ENCODE measurements at regions not wholly inside any gene's neighbourhood (a gene's known extent, or its start where the extent isn't known, plus 50 kb on each side); places are given as distances from the start of the nearest gene placed in this dataset.

DNA sequence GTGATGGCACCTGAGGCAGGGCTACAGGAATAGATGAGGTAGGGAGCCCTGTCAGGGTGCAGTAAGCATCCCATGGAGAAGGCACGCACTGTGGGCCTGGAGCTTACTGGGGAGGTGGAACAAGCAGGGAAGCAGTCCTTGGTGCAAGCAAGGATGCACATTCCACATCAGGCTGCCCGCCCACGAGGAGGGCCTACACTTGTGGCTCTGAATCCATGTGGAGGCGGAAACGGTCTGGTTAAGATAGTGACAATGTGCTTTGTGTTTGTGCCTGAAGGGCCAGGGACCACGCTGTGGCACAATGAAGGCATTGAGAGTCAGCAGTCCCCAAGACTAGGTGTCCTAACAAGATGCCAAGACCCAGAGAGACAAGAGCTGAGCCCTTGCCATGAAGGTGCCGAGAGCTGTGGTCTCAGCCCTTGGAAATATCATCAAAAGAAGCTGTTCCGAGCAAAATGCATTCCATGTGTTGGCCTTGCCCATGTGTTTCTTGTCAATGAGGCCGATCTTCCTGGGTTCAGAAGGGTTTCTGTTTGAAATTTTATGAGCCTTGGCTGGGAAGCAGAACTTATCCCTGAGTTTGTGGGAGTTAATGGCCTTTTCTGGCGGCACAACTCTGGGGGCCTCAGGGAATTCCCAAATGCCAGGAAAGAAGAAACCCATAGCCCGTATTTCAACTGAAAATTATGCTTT is 111.9 kb downstream of the NGF start:
- DNase-seq, result no peak
- intact Hi-C loops (cut with DNase I), result no loop called here
- peaks cover 0 to 30% (median 4%) of the 10 kb centered on the region in 3 donors for H3K4me1 ChIP-seq
- H3K9me3 ChIP-seq, result no peaks in the 10 kb centered on the region
- WGBS, 2 donors, result 77 to 85% methylated on average over 6 to 11 of the region's 11 CpGs
- H3K27me3 ChIP-seq, result no peaks in the 10 kb centered on the region
- no peak for TF ChIP-seq POLR2A (IDR thresholded peaks at IDR 0.05)
- TF ChIP-seq, protein P1, sequence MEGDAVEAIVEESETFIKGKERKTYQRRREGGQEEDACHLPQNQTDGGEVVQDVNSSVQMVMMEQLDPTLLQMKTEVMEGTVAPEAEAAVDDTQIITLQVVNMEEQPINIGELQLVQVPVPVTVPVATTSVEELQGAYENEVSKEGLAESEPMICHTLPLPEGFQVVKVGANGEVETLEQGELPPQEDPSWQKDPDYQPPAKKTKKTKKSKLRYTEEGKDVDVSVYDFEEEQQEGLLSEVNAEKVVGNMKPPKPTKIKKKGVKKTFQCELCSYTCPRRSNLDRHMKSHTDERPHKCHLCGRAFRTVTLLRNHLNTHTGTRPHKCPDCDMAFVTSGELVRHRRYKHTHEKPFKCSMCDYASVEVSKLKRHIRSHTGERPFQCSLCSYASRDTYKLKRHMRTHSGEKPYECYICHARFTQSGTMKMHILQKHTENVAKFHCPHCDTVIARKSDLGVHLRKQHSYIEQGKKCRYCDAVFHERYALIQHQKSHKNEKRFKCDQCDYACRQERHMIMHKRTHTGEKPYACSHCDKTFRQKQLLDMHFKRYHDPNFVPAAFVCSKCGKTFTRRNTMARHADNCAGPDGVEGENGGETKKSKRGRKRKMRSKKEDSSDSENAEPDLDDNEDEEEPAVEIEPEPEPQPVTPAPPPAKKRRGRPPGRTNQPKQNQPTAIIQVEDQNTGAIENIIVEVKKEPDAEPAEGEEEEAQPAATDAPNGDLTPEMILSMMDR (IDR thresholded peaks at IDR 0.05), result no peak
- H3K27ac ChIP-seq, result no peak overlapping the region
- no peak overlapping the region for H3K4me3 ChIP-seq
- no peaks in the 10 kb centered on the region for H3K36me3 ChIP-seq

DNA sequence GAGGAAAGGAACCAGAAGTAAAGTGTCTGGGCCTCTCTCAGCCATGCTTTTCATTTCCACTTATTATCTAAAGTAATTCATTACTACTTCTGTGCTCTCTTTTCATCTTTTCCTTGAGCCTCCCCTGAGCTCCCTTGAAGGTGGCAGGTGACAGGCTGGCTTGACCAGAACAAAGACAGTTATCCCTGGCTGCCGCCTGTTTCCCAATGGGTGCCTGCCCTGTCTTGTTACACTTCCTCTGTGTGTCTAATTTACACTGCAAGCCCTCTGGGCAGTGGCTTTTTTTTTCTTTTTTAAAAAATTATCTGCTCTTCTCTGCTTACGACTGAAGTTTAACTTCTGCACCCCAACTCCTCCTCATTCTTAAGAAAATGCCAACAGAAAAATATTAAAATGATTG is 113.4 kb downstream of the NGF start:
- Histone ChIP-seq H3K27me3 (no peaks in the 10 kb centered on the region), H3K36me3 (no peaks in the 10 kb centered on the region), H3K9me3 (no peaks in the 10 kb centered on the region), H3K4me1 (peaks cover 0 to 30% (median 4%) of the 10 kb centered on the region in 3 donors), H3K27ac (no peak overlapping the region), H3K4me3 (no peak overlapping the region)
- WGBS, 2 donors, result 28 to 73% methylated on average over 2 of the region's 2 CpGs
- DNase-seq, result no peak
- intact Hi-C loops (cut with DNase I), result no loop called here
- TF ChIP-seq, protein P1 (IDR thresholded peaks at IDR 0.05), result no peak
- no peak for TF ChIP-seq POLR2A (IDR thresholded peaks at IDR 0.05)

DNA sequence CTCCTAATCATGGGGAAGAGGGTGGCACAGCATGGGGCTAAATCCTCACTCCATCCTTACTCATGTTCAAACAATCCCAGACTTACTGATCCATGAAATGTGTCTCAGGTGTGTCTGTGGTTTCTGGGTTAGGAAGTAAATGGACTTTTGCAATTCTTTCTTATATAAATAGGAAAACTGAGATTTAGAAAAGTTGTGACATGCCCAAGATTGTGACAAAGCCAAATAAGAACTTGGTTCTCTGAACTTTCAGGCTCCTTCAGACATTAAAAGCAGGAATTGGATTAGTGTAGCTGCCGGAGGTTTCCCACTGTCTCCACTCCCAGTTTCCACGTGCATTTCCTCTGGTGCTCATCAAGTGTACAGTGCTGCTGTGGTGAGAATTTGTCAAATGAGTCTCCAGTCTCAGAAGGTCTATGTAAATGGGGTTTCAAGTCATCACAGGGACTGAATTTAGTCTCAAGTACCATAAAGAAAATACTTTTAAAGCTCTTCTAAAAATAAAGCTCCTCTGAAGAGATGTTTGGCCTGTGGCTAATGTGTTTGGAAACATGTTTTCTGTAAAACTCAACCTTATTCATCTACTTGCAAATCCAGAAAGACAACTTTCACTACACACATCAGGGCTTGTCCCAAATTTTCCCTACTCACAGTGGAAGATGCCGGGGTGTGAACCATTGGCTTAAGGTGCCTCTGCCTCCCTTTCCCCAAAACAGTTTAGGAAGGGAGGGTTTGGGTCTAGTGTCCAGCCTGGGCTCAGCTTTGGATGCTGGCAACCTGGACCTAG is 115.2 kb downstream of the NGF start:
- Histone ChIP-seq H3K4me3 (no peak overlapping the region), H3K4me1 (peaks cover 0 to 30% (median 4%) of the 10 kb centered on the region in 3 donors), H3K36me3 (no peaks in the 10 kb centered on the region), H3K9me3 (no peaks in the 10 kb centered on the region), H3K27ac (peak overlapping the region in 3 of 4 donors; percentile 42 to 57 (median 48)), H3K27me3 (no peaks in the 10 kb centered on the region)
- intact Hi-C loops (cut with DNase I), result no loop called here
- 19 to 34% methylated on average over 3 of the region's 3 CpGs for WGBS, 2 donors
- TF ChIP-seq, protein P1 (IDR thresholded peaks at IDR 0.05), result no peak
- TF ChIP-seq POLR2A (IDR thresholded peaks at IDR 0.05), result no peak
- DNase-seq, result no peak

DNA sequence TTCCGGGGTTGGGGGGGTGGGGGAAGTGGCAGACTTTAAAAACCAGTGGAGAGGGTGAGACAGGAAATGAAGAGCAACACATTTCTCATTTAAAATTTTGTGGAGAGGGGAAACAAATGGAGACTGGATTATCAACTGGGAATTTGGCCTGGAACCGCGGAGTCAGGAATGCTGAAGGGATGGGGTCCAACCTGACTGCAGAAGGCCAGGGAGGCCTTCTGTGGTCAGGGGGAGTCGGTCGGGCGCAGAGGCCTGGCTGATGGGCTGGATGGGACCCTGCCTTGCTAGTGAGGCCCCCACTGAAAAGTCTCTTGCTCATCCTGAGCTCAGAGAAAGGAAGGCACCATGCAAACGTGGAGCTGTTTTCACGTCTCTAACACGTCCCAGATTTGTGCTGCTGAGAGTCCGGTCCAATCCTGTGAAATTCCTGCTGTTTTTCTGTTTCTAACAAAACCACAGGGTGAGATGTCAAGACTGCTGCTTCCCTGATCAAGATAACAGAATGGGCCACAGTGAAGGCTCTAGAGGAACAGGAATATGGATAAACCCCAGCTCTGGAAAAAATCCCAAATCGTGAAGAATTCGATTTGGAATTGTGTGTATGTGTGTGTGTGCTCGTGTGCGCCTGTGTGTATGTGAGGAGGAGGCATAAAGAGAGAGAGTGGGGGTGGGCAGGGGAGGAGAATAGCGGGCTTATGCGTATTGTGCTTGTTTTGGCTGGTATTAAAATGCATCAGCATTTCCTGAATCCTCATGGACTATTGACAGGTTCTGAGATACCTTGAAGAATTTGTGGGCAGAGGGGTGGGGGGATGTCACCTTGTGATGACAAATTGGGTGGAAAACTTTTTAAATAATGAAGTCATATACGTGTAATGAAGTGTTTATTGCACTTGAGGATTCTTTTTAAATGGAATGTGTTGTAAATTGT is 117.4 kb downstream of the NGF start:
- TF ChIP-seq, protein P1 (IDR thresholded peaks at IDR 0.05), result no peak
- TF ChIP-seq POLR2A (IDR thresholded peaks at IDR 0.05), result no peak
- Histone ChIP-seq H3K36me3 (no peaks in the 10 kb centered on the region), H3K4me3 (no peak overlapping the region), H3K9me3 (no peaks in the 10 kb centered on the region), H3K27me3 (no peaks in the 10 kb centered on the region), H3K27ac (peak overlapping the region in 2 of 4 donors; percentile 7 to 35), H3K4me1 (peaks cover 0 to 30% (median 4%) of the 10 kb centered on the region in 3 donors)
- WGBS, 2 donors, result 79 to 89% methylated on average over 13 to 16 of the region's 17 CpGs
- DNase-seq, result no peak
- intact Hi-C loops (cut with DNase I), result no loop called here

Data from esophagus squamous epithelium (tissue), 5 donors.